IMR-90 (cell line): ENCODE measurements at regions not wholly inside any gene's neighbourhood (a gene's known extent, or its start where the extent isn't known, plus 50 kb on each side); places are given as distances from the start of the nearest gene placed in this dataset.

ENCODE experiments used
- BHLHE40 ChIP-seq: fragments of 150-350 bp; IDR thresholded peaks from 2 replicates; pipeline ENCODE4 v1.6.1; 2016; ENCODE audit warnings: mild to moderate bottlenecking, low read depth, low read length
- POLR2A ChIP-seq: IDR thresholded peaks from 2 replicates; pipeline ENCODE4 v1.6.1; 2012; ENCODE audit warnings: mild to moderate bottlenecking, low read depth, low read length
- RCOR1 ChIP-seq: IDR thresholded peaks from 2 replicates; pipeline ENCODE4 v1.6.1; 2012; ENCODE audit warnings: mild to moderate bottlenecking, low read length, improper control_type of control experiment; ENCODE audit not compliant: insufficient replicate concordance
- RFX5 ChIP-seq: IDR thresholded peaks from 2 replicates; pipeline ENCODE4 v1.8.0; 2012; ENCODE audit warnings: low read depth, mild to moderate bottlenecking, low read length, moderate library complexity
- SMC3 ChIP-seq: fragments of 150-350 bp; IDR thresholded peaks from 2 replicates; pipeline ENCODE4 v1.6.1; 2016; ENCODE audit warnings: low read depth, mild to moderate bottlenecking, antibody characterized with exemption, low read length, moderate library complexity
- TF ChIP-seq, protein P1 (sequence below): conservative IDR thresholded peaks from 2 replicates; pipeline ENCODE4 v1.5.1; 2012; ENCODE audit warnings: mild to moderate bottlenecking, low read depth, low read length, improper control_type of control experiment

DNA sequence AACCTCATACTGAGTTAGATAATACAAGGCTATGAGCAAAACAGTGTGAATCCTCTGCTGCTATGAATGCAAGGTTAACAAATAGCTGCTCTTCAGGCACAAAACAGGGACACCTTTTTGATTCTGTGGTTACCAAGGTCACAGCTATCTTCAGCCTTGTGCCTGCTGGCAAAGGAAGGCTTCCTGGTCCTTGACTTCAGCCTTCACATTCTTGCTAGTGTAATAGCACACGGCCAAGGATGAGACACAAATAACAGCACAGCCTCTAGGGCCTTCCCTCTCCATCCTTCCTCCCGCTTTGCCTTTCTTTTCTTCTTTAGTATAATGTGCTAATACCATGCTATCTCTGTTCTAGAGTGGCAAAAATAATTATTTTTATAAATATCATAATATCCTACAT lies 130.6 kb upstream of the CAV2 start:
- TF ChIP-seq BHLHE40 (no peak), RFX5 (no peak), POLR2A (no peak), SMC3 (no peak), RCOR1 (no peak)
- TF ChIP-seq, protein P1, sequence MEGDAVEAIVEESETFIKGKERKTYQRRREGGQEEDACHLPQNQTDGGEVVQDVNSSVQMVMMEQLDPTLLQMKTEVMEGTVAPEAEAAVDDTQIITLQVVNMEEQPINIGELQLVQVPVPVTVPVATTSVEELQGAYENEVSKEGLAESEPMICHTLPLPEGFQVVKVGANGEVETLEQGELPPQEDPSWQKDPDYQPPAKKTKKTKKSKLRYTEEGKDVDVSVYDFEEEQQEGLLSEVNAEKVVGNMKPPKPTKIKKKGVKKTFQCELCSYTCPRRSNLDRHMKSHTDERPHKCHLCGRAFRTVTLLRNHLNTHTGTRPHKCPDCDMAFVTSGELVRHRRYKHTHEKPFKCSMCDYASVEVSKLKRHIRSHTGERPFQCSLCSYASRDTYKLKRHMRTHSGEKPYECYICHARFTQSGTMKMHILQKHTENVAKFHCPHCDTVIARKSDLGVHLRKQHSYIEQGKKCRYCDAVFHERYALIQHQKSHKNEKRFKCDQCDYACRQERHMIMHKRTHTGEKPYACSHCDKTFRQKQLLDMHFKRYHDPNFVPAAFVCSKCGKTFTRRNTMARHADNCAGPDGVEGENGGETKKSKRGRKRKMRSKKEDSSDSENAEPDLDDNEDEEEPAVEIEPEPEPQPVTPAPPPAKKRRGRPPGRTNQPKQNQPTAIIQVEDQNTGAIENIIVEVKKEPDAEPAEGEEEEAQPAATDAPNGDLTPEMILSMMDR: no peak
